HCT116 (cell line): ENCODE measurements at regions not wholly inside any gene's neighbourhood (a gene's known extent, or its start where the extent isn't known, plus 50 kb on each side); places are given as distances from the start of the nearest gene placed in this dataset.

ENCODE experiments used
- ATAC-seq: fragments of 200-7000 bp; cut with Tn5 transposase; 2 replicates; pipeline ENCODE4 v1.9.1; 2020; ENCODE audit warnings: mild to moderate bottlenecking, moderate library complexity
- BruUV-seq: library from RNA; stranded (reverse); fragments of 400-500 nt; replicated peaks from 2 replicates; lab custom pipeline; 2021; lab: Mats Ljungman, UMichigan
- CTCF ChIA-PET: fragments of 300-600 bp; sonication (Branson Sonifier 250); formaldehyde crosslinking; loops from one replicate; lab custom pipeline; 2021; ENCODE audit warnings: antibody characterized with exemption; lab: Charles Lee
- POLR2A ChIA-PET: fragments of 300-600, 350-600 bp; sonication (Branson Sonifier 250); formaldehyde crosslinking; loops from one replicate; lab custom pipeline; 2021; ENCODE audit warnings: antibody characterized with exemption; lab: Charles Lee
- RAD21 ChIA-PET, 2 experiments: fragments of 300-600 bp; sonication (Branson Sonifier 250); formaldehyde crosslinking; loops; one replicate each; lab custom pipeline; 2023; ENCODE audit warnings: low total read pairs in 2 of 2; ENCODE audit not compliant: uncharacterized antibody in 2 of 2, unreplicated experiment in 2 of 2, low non-redundant PET in 1 of 2; lab: Charles Lee
- DNase-seq: peaks from one replicate; pipeline ENCODE4 v3.0.0-alpha.2; 2010; ENCODE audit warnings: low read depth, low spot score
- H2AFZ ChIP-seq: fragments of 200-600 bp; shearing (Covaris generic), sonication (generic); 2 replicates; pipeline ENCODE4 v1.6.1; 2017; ENCODE audit warnings: low read depth, mixed run types, mixed read lengths, antibody characterized with exemption, low read length; ENCODE audit not compliant: poor library complexity, severe bottlenecking
- H3K27ac ChIP-seq: 2 replicates; pipeline ENCODE4 v1.5.1; 2012; ENCODE audit warnings: low read depth, low read length
- H3K27me3 ChIP-seq: fragments of 200-600 bp; sonication (generic); 2 replicates; pipeline ENCODE4 v1.6.1; 2016; ENCODE audit warnings: mixed run types, low read length, mixed read lengths; ENCODE audit not compliant: insufficient read depth
- H3K36me3 ChIP-seq, 2 experiments: fragments of 200-500 bp in 1 of 2; fragments of 200-600 bp in 1 of 2; sonication (Bioruptor generic) in 1 of 2; sonication (generic) in 1 of 2; 2 replicates each; pipeline versions ENCODE4 v1.5.1 to v1.6.1; 2014 to 2016; ENCODE audit warnings: low read length in 2 of 2, inconsistent platforms in 1 of 2, mixed read lengths in 1 of 2, mixed run types in 1 of 2; ENCODE audit not compliant: insufficient read depth in 2 of 2, control insufficient read depth in 1 of 2
- H3K4me1 ChIP-seq, 2 experiments: fragments of 200-600 bp in 1 of 2; sonication (generic) in 1 of 2; 2 replicates each; pipeline versions ENCODE4 v1.5.1 to v1.6.1; 2012 to 2017; ENCODE audit warnings: low read length in 2 of 2, inconsistent platforms in 1 of 2, mild to moderate bottlenecking in 1 of 2, mixed read lengths in 1 of 2, mixed run types in 1 of 2, moderate library complexity in 1 of 2; ENCODE audit not compliant: insufficient read depth in 2 of 2, control insufficient read depth in 1 of 2
- H3K4me2 ChIP-seq: fragments of 200-600 bp; sonication (generic); 2 replicates; pipeline ENCODE4 v1.6.1; 2017; ENCODE audit warnings: mixed run types, low read length, mixed read lengths
- H3K4me3 ChIP-seq, 2 experiments: fragments of 200-600 bp in 1 of 2; sonication (generic) in 1 of 2; replicated peaks in 1 of 2; 2 replicates each; pipeline ENCODE4 v1.5.1; 2011 to 2016; ENCODE audit warnings: low read length in 2 of 2, control low read depth in 1 of 2, low read depth in 1 of 2, mild to moderate bottlenecking in 1 of 2, mixed read lengths in 1 of 2, mixed run types in 1 of 2
- H3K79me2 ChIP-seq: fragments of 200-600 bp; sonication (generic); 2 replicates; pipeline ENCODE4 v1.6.1; 2017; ENCODE audit warnings: mild to moderate bottlenecking, mixed run types, low read length, moderate library complexity, mixed read lengths; ENCODE audit not compliant: insufficient read depth
- H3K9ac ChIP-seq: fragments of 200-600 bp; sonication (generic); 2 replicates; pipeline ENCODE4 v1.6.1; 2016; ENCODE audit warnings: low read length, mixed read lengths
- H3K9me2 ChIP-seq: fragments of 200-600 bp; sonication (generic), shearing (Covaris generic); 2 replicates; pipeline ENCODE4 v1.6.1; 2017; ENCODE audit warnings: mixed run types, mild to moderate bottlenecking, moderate library complexity; ENCODE audit not compliant: insufficient read depth
- H3K9me3 ChIP-seq, 2 experiments: fragments of 200-500 bp in 1 of 2; fragments of 200-600 bp in 1 of 2; sonication (Bioruptor generic) in 1 of 2; sonication (generic) in 1 of 2; 2 replicates each; pipeline ENCODE4 v1.6.1; 2014 to 2017; ENCODE audit warnings: low read length in 2 of 2, mixed read lengths in 2 of 2, inconsistent platforms in 1 of 2, low read depth in 1 of 2, mild to moderate bottlenecking in 1 of 2, mixed run types in 1 of 2, moderate library complexity in 1 of 2; ENCODE audit not compliant: control insufficient read depth in 1 of 2, insufficient read depth in 1 of 2
- H4K20me1 ChIP-seq: fragments of 200-600 bp; sonication (generic), shearing (Covaris generic); 2 replicates; pipeline ENCODE4 v1.6.1; 2017; ENCODE audit warnings: mixed run types, mild to moderate bottlenecking, moderate library complexity; ENCODE audit not compliant: insufficient read depth
- ATF3 ChIP-seq: IDR thresholded peaks from 2 replicates; pipeline ENCODE4 v1.6.1; 2012
- CBX3 ChIP-seq: IDR thresholded peaks from 2 replicates; pipeline ENCODE4 v1.6.1; 2012; ENCODE audit warnings: low read depth
- CEBPB ChIP-seq: IDR thresholded peaks from 2 replicates; pipeline ENCODE4 v1.6.1; 2012; ENCODE audit warnings: low read depth
- CTCF ChIP-seq, 3 experiments: fragments of 200-600 bp in 1 of 3; sonication (generic) in 1 of 3; IDR thresholded peaks in 2 of 3; conservative IDR thresholded peaks in 1 of 3; 2 replicates each; pipeline ENCODE4 v1.5.1; 2012 to 2017; ENCODE audit warnings: low read depth in 2 of 3, low read length in 2 of 3, antibody characterized with exemption in 1 of 3, borderline replicate concordance in 1 of 3, control low read depth in 1 of 3, mild to moderate bottlenecking in 1 of 3, mixed read lengths in 1 of 3, mixed run types in 1 of 3, moderate library complexity in 1 of 3; ENCODE audit not compliant: insufficient read depth in 1 of 3
- EZH2 ChIP-seq: fragments of 200-600 bp; sonication (generic); IDR thresholded peaks from 2 replicates; pipeline ENCODE4 v1.6.1; 2017; ENCODE audit warnings: antibody characterized with exemption, mixed run types
- EZH2phosphoT487 ChIP-seq: fragments of 200-600 bp; IDR thresholded peaks from 2 replicates; pipeline ENCODE4 v1.6.1; 2018; ENCODE audit warnings: antibody characterized with exemption, borderline replicate concordance
- POLR2AphosphoS5 ChIP-seq: IDR thresholded peaks from 2 replicates; pipeline ENCODE4 v1.6.1; 2011; ENCODE audit warnings: mild to moderate bottlenecking, low read depth, low read length, moderate library complexity
- RAD21 ChIP-seq: IDR thresholded peaks from 2 replicates; pipeline ENCODE4 v1.6.1; 2012; ENCODE audit warnings: low read depth, mild to moderate bottlenecking
- REST ChIP-seq: IDR thresholded peaks from 2 replicates; pipeline ENCODE4 v1.6.1; 2012; ENCODE audit warnings: low read depth
- SRF ChIP-seq: IDR thresholded peaks from 2 replicates; pipeline ENCODE4 v1.6.1; 2012; ENCODE audit warnings: low read depth
- ZBTB33 ChIP-seq: IDR thresholded peaks from 2 replicates; pipeline ENCODE4 v1.6.1; 2011; ENCODE audit warnings: mild to moderate bottlenecking, low read length, moderate library complexity; ENCODE audit not compliant: insufficient replicate concordance; ENCODE audit errors: extremely low read depth
- ZFX ChIP-seq: fragments of 450-650 bp; IDR thresholded peaks from 2 replicates; pipeline ENCODE4 v1.6.1; 2017
- ZNF274 ChIP-seq: fragments of 200-500 bp; sonication (Bioruptor generic); IDR thresholded peaks from 2 replicates; pipeline ENCODE4 v1.6.1; 2014; ENCODE audit warnings: mild to moderate bottlenecking, low read depth, low read length, inconsistent platforms
- intact Hi-C: fragments of 100-400 bp; cut with micrococcal nuclease; formaldehyde crosslinking; loops from 2 replicates; pipeline ENCODE4 v1.10.0; 2022

- ChIA-PET CTCF (no interaction called here), POLR2A (no interaction called here), RAD21 (no interaction called here)
- Histone ChIP-seq H3K79me2 (no peaks in the 10 kb centered on the region), H3K4me1 (peaks cover 3 to 20% of the 10 kb centered on the region in 2 experiments; a peak in 3 of 4 replicates), H3K27ac (no peak overlapping the region), H3K9me2 (no peaks in the 10 kb centered on the region), H3K9ac (no peak overlapping the region), H3K27me3 (no peaks in the 10 kb centered on the region), H3K4me2 (no peak overlapping the region), H3K36me3 (no peaks in the 10 kb centered on the region), H3K9me3 (no peaks in the 10 kb centered on the region), H4K20me1 (no peaks in the 10 kb centered on the region), H3K4me3 (no peak overlapping the region), H2AFZ (peak overlapping the region; percentile 2)
- no peak for DNase-seq
- intact Hi-C loops = no loop called here
- BruUV-seq = no TSS peak
- no peak for ATAC-seq
- TF ChIP-seq ZBTB33 = no peak
- no peak for TF ChIP-seq ZNF274
- no peak for TF ChIP-seq RAD21
- TF ChIP-seq SRF = no peak
- no peak for TF ChIP-seq CBX3
- TF ChIP-seq ATF3 = no peak
Observed at GRCh38 chr20:53658322-53658721, 64.7 kb upstream of the ZNF217 start.

GRCh38 chr20:53657732-53658131, 64.1 kb upstream of the ZNF217 start:
- H3K79me2 ChIP-seq = no peaks in the 10 kb centered on the region
- ChIA-PET POLR2A (no interaction called here), RAD21 (no interaction called here), CTCF (no interaction called here)
- no peaks in the 10 kb centered on the region for H3K27me3 ChIP-seq
- BruUV-seq = no TSS peak
- no peaks in the 10 kb centered on the region for H3K9me3 ChIP-seq
- H3K9ac ChIP-seq = no peak overlapping the region
- no peak overlapping the region for H3K27ac ChIP-seq
- H3K36me3 ChIP-seq = no peaks in the 10 kb centered on the region
- intact Hi-C loops = no loop called here
- H3K4me3 ChIP-seq = no peak overlapping the region
- ATAC-seq (no peak), DNase-seq (no peak)
- H3K9me2 ChIP-seq = no peaks in the 10 kb centered on the region
- no peaks in the 10 kb centered on the region for H4K20me1 ChIP-seq
- peak overlapping the region; percentile 28 for H2AFZ ChIP-seq
- H3K4me2 ChIP-seq = no peak overlapping the region
- H3K4me1 ChIP-seq = peaks cover 4 to 21% of the 10 kb centered on the region in 2 experiments; a peak in 3 of 4 replicates
- no peak for TF ChIP-seq CEBPB
- no peak for TF ChIP-seq POLR2AphosphoS5
- TF ChIP-seq ZFX = no peak
- TF ChIP-seq EZH2 = no peak
- no peak for TF ChIP-seq REST
- TF ChIP-seq CTCF (IDR thresholded peaks at IDR 0.05 in 2 of 3, conservative IDR thresholded peaks at IDR 0.05 in 1 of 3; ENCODE audit: borderline replicate concordance in 1 of 3, insufficient read depth in 1 of 3, low read depth in 2 of 3, low read length in 2 of 3) = no peak
- no peak for TF ChIP-seq EZH2phosphoT487
